ENCODE measurements at regions not wholly inside any gene's neighbourhood (a gene's known extent, or its start where the extent isn't known, plus 50 kb on each side); places are given as distances from the start of the nearest gene placed in this dataset.
"Not testable (repeated sequence)": the region's sequence is repeated elsewhere in the genome, so short reads cannot be mapped to it uniquely, and the experiment has no call there.

DNA sequence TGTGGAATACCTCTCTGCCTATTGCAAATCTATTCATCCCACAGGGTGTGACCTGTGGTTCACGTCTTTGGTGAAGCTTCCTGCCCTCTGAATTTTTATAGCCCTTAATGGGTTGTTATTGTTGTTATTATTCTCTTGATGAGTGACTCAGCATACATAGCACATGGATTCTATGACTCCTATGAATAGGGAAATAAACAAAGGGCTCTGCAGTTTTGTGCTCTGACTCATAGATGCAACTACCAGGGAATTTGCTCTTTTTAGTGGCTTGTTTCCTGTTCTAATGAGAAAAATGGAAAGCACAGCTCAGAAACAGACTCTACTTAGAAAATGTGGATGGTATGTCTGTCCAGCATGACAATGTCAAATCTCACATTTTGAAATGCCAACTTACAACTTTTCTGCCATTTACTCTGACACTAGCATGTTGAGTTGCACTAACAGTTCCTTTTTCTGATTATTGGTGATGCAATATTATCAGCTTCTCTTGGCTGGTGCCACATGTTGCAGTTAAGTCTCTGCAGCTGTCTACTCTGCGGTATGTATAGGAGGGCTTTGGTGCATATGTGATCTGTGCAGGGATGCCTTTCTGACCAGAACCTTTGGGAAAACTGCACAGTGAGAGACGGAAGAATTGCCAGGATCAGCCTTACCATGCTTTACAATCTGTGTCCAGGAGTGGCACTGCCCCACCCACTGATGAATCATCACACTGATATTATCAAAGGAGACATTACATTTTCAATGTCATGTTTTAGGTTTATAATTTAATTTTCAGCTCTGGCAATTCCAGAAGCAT, 996.4 kb upstream of the WWC1 start:
- no peak for DNase-seq

DNA sequence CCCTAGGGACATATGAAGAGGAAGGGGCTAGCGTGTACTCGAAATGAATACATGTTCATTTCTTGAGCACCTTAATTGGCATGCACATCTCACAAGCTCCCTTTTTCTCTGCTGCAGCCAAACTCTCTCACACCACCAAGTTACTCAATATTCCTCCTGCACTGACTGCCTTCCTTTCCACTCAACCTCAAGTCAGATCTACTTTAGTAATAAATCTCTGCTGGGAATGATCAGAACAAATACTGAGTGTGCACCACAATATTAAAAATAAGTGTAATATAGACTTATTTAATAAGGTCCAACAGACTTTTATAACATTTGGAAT, 995.8 kb upstream of the WWC1 start:
- DNase-seq: no peak

DNA sequence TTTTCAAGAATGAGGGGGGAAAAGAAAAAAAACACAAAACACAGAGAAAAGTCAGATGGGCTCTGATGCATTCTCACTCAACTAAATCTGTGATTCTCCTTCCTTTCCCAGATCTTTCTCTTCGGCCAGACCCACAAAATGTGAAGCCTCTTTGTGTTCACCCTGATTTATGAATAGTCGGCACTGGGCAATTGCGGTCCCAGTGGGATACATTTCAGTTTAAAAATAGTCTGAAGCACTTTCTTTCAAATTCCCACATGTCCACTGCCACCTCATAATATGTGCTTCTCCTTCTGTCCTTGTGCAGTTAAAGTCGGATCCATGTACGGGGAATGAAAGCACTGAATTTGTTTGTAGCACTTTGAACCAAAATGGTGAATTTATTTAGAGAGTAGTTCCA, 995.4 kb upstream of the WWC1 start:
- no peak for DNase-seq

DNA sequence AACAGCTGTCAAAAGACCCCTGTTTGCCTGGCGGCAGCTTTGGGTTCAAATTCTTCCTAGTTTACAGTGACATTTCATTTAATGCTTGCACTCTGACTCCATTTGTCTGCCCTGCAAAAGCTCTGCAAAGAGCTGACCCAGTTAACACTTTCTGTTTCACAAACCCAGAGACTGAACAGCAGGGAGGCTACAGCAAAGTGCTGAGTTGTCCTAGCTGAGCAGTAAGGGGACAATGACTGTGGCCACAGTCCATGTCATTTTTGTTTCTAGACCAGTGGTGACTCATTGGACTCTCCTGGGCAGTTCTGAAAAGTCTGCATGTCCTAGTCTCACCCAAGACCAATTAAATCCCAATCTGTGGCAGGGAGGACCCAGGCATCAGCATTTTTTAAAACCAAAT, 994.8 kb upstream of the WWC1 start:
- no peak for DNase-seq

DNA sequence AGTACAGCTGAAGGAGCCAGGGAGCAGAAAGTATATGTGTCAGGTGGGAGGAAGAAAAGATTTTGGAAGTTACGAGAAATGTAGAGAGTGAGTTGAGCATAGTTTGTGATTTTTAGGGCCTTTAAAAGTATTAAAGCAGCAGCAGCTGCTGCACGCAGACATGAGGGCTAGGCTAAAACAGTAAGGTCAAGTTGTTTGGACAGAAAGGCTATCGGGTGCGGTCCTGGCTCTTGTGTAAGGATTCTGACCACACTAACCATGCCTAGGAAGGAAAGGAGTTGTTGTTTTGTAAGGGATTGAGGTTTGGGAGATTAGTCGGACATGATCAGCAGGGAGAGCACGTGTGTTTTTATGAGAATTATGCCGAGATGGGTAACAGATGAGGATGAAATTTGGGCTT, 991.6 kb upstream of the WWC1 start:
- not testable (repeated sequence) for DNase-seq

DNA sequence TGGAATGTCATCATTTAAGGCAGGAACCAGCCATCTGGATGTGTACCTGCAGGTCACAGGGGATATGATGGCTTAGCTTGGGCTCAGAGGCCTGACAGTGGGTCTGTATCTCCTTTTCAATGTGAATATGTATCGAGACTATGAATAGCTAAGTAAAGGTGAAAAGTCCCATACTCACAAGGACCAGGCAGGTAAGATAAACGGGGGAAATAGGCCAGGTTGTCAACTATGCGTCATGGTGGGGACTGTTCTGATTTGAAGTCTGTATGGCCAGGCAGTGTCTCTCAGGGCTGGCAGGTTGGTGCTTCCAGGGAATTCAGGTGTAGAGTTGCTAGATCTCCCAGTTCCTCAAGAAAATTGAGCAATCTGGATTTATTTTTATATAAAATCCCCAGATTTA, 987.9 kb upstream of the WWC1 start:
- DNase-seq: no peak

DNA sequence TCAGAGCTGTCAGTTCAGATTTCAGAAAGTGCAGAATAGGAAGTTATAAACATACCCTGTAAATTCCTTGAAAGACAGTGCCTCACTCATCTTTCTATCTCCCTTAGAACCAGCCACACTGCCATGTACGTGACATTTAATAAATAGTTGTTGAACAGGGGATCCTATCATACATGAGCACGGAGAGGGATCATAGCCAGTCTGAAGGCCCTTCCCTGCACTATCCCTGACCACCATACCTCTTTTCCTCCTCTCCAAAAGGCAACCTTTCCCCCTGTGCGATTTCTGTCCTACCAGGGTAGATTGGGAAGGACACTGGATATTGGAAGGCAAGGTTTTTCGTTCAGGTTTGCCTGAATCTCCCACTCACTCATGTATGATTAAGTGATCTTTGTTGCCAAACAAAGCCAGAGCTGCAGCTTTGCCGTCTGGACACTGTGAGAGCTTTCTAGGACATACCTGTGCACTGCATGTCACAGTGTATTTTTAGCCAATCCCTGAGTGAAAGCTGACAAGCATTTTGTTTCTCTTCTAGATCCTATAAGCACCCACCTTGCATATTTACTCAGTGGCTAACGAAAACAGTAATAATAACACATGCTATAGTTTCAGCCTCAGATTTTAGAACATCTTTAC, 986.5 kb upstream of the WWC1 start:
- DNase-seq: no peak

DNA sequence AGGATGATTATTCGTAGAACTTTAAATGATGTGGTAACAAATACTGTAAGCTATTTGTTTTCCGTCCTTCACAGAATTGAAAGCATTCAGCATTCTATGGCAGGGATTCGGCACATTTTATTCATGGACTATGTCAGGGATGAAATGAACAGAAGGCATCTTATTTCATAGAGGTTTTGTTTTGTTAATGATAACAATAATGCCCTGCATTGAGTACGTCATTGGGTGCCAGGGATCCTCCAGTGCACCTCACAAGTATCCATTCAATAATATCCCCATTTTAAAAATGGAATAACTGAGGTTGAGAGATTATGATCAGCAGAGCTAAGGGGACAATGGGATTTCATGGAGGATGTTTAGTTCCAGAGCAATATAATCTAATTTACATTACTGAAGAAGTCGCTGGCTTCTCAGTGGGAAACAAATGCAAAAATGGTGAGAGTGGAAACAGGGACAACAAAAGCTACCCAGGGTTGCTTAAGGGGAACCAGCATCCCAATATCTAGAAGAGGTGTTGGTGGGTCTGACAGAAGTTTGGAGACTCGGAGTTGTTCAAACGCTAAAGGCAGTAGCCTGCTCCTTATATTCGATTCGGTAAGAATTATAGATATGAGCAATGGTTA, 985.7 kb upstream of the WWC1 start:
- DNase-seq: no peak

DNA sequence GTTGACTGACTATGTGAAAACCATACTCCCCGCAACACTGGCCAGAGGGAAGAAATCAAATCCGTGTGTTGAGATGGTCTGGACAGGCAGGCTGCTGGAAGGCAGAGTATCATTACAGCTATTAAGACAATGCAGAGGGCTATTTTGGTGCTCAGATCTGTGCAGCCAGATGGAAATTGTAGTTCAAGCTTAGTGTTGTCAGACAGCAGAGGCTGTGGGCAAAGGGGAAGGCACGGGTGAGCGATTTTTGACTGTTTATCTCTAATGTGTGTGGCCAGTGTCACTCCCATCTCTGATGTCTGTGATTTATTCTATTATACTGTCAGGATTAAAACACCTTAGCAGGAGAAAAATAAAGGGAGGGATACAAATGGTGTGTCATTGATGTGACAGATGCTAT, 984.4 kb upstream of the WWC1 start:
- DNase-seq: no peak

DNA sequence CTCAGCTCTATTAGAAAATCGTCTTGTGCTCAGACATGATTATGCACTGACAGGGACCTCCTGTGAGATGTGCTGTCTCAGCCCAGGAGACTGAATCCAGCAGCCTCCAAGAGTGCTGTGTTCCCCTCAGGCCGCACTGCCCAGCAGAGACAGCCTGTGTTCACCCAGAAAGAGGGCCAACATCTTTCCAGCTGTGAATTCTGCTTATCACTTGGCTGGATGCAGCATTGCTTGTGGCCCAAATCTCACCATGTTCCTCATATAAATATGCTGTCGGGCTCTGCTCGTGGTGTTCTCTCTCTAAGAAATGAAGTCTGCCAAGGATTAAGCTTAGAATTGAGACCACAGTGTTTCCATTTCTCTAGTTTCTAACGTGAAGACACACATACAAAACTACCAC, 983.0 kb upstream of the WWC1 start:
- no peak for DNase-seq

DNA sequence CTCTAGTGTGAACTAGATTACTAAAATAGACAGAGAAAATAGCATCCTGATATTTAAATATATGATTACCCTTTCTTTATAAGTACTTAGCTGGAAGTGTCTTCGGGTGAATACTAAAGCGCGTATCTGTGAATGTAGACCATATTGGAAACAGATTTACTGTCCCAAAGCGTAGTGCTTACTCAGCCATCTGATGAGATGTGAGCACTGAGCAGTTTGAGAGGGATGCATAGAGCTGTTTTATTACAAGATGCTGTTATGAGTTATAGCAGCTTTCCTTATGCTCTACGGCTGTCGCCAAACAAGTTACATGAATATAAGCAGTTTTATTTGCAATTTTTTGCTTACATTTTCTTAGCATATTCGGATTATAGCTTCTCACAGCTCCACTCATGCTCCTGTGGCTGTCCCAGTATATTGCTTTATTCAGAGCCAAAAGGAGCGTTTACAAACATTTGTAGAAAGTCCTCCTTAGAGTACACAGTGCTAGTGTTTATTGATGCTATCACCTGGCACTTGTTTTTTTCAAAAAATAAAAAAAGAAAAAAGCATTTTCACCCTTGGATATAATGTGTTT, 981.4 kb upstream of the WWC1 start:
- no peak for DNase-seq

DNA sequence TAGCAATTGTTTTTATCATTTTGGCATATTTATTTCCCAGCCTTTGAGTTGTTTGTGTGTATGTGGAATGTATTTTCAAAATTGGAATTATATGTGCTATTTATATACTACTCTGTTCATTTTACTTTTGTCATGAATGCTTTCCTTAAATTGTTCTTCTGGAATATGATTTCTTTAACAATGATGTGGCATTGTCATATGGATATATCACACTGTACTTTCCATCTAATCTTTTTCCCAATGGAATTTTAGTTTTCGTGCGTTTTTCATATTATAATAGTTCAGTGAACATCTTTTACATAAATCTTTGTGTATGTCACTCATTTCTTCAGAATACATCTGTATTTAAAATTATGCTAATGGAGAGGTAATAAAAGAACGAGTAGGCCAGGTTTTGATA, 980.1 kb upstream of the WWC1 start:
- no peak for DNase-seq

DNA sequence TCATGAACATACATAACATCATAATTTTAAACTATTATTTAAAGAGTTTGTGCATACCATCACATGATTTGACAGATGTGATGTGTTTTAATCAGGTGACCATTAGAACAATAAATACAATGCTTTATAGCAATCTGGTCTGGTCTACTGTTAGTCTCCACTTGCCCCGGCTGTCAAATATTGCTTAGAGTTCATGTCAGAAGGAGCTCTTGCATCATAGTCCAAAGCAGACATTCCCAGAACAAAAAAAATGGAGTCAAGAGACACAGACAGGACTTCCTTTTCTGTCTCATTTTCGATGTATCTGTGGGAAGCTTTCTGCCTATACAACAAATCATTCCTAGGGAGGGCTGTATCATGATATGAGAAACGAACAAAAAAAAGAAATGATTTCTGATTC, 979.2 kb upstream of the WWC1 start:
- DNase-seq: no peak

DNA sequence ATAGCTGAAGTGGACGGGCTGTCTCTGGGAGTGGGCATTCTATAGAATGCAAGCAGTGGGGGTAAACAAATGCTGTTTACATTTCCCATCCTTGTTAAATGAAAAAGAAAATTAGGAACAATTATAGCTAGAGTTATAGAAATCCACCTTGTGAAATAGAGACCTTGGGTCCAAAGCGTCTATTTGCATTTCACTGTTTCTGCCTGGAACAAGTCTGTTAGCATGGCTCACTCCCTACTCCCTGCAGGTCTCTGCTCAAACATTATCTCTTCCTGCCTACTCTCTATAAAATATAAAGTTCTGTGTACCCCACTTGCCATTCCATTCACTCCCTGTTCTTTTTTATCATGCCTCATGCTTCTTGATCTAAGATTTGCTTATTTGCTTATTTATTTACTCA, 975.7 kb upstream of the WWC1 start:
- no peak for DNase-seq

DNA sequence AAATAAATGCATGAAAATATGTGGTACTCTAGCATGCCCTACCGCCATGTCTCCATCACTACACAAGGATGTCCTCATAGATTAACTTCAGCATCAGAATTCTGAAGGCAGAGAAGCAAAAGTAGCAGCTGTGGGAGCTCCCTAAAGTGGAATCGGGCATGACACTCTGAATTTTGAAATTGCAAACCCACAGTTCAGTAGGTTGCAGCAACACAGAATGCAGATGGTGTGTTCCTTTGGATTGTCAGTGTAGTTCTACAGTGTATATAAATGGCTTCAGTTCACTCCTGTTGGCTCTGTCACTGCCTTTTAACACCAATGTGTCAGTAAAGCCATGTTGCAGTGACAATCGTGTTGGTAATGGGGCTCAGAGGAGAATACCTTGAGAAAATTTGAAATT, 973.6 kb upstream of the WWC1 start:
- DNase-seq: no peak

DNA sequence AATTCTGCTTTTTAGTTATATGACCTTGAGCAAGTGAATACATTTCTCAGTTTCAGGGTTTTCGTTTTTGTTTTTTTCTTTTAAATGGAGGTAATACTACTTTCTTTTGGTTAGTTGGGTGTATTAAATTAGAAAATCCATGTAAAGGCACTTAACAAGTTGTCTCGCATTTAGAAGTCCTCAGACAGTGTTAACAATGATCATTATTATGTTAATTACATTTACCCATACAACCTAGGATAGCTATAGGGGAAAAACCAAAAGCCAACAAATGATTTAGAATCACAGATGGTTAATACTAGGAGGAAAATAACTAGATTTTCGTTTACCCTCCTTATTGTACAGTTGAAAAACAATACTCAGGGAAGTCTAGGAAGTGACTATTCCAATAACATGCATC, 972.2 kb upstream of the WWC1 start:
- DNase-seq: no peak

DNA sequence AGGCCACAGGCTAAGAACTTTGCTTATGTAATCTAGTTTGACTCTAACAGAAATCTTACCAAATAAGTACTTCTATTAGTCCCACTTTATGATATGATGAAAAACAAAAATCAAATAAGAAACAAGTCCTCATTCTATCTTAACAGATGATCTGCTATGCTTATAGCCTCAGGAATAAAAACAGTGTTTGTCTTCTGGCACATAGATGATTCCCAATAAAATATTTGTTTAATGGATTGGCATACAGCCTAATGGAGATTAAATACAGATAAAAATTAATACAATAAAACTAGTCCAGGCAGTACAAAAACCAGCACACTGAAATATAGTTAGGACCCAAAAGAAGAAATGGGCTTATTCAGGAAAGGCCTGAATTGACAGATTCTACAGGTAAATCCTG, 971.4 kb upstream of the WWC1 start:
- DNase-seq: no peak

DNA sequence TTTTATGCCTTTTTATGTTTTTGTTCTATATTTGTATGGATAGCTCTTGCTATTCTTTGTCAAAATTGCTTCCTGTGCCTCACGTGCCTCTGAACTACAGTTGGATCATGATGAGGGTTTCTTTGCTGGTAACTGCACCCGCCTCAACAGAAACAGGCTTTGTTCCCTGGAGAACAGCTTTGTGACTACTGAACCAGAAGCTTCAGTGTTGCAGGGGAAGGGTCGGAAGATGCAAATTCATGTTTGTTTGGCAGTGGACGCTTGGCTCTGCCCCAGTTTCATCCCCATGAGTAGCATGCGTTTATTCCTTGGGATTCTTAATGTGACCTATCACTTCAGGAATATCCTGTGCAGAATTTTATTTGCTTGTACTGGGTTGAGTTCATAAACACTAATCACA, 959.1 kb upstream of the WWC1 start:
- DNase-seq: no peak

DNA sequence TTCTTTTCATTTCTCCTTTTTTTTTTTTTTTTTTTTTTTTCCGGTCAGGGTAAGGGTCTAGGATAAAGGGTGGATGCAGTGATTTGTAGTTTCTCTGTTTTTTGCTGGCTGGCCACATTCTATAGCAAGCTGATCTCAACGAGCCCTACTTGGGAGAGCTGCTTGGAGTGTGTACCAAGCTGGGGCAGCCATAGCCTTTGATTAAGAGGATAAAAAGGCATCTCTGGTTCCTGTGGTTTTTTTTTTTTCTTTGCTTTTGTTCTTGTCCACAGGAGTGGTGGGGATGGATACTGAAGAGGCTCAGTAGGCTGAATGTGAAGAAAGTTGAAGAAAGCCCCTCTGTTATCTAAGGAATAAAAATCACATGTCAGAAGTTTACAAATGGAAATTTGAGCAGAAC, 955.3 kb upstream of the WWC1 start:
- DNase-seq: no peak

DNA sequence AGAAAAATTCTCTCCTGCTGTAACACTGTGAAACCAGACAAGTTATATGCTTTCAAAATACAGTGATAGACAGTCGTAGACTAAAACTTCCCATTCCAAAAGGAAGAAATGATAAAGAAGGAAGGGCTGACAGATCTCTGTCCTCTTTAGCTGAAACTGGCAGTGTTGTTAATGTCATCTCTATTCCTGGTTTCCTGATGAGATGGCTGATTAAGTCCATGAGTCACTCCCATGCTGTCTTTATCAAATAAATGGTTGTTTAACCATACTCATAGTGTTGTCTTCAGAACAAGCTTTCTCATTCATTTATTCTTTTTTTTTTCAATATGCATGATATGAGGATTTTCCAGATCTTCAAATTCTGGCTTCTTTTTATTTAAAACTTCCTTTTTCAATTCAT, 952.2 kb upstream of the WWC1 start:
- DNase-seq: no peak

DNA sequence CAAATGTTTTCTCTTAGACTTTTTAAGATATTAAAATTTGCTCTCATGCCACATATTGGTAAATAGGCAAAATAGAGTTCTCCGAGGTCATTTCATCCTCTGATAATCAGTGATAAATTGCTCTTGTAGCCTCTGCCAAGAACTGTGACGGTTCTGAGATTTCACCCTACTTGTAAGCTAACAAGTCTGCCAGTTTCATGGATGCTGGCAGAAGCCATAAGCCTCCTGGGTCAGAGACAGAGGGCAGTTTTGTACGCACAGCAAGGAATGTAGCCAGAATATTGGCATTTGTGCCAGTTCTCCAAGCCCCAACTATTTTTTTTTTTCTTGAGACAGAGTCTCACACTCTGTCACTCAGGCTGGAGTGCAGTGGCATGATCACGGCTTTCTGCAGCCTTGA, 945.0 kb upstream of the WWC1 start:
- DNase-seq: no peak

DNA sequence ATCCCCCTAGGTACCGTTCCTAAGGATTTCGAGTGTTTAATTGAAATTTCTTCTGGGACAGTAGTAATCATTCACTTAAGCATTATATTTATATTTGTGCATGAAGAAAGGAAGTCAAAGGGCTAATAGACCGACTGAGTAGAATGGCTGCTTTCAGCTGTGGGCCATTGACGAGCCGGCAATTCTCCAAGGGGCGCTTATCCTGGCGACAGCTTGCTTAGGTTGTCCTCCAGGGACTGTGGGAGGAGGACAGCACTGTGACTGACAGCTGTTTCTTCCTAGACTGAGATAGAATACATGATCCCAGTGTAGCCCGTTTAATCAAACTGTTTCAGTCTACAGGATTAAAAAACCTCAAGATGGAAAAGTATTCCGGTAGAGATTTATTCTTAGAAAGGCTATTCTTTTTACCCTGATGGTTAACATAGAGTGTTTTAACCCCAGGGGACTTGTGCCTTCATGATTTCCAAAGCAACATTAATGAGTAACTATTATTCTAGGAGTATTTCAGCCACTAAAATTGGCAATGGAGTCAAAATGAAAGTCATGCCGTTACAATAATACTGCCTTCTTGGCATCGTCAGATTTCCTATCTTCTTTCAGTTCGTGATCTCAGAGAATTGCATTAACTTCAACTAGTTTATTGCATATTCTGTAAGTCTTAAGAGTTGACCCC, 943.1 kb upstream of the WWC1 start:
- no peak for DNase-seq

DNA sequence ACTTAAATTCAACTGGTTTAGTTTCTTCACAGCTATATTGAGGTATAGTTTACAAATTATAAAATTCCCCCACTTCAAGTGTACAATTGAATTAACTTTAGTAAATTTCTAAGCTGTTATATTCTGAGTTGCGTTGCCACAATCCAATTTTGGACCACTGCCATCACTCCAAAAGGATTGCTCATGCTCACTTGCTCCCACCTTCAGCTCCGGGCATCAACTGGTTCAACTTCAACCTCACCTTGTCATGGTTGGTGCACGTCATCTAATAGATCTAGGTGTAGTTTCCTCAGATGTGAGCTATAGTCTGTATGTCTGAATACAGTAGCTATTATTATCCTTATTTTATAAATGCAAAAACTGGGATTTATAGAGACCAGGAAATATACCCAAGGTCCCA, 942.5 kb upstream of the WWC1 start:
- no peak for DNase-seq

DNA sequence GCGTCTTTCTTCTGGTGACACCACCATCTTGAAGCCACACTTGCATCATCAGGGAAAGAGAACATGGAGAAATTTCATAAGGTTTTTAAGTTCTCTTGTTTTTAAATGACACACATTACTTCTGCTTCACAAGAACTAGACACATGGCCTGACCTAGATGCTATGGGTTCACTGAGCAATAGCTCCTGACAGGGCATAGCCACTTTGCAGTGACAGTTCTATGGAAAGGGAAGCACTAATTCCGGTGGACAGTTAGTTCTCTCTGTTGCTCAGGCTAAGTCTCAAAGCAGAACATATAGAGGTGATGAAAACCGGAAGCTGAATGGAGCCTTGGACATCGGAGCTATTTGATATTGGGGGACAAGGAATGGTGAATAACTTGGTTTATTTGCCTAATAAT, 940.1 kb upstream of the WWC1 start:
- DNase-seq: no peak
